Right cardiac atrium (tissue), 5 donors: ENCODE measurements at regions not wholly inside any gene's neighbourhood (a gene's known extent, or its start where the extent isn't known, plus 50 kb on each side); places are given as distances from the start of the nearest gene placed in this dataset.
A peak's percentile ranks its signal among the peaks of the same experiment; 100 is the strongest.

ENCODE experiments used
- ATAC-seq, 2 donors: fragments of 200-7000 bp; cut with Tn5 transposase; one replicate each; pipeline versions ENCODE4 v1.8.0 to v1.9.1; 2020; ENCODE audit warnings: moderate library complexity in 2 of 2, mild to moderate bottlenecking in 1 of 2
- DNase-seq, 3 donors: peaks; one replicate each; pipeline ENCODE4 v3.0.0-alpha.2; 2020
- H3K27ac ChIP-seq: one replicate; pipeline ENCODE4 v1.5.1; 2013; ENCODE audit warnings: mild to moderate bottlenecking, low read length, control low read depth, moderate library complexity
- H3K27me3 ChIP-seq: one replicate; pipeline ENCODE4 v1.6.1; 2013; ENCODE audit not compliant: control insufficient read depth, insufficient read depth
- H3K4me1 ChIP-seq: one replicate; pipeline ENCODE4 v1.6.1; 2013; ENCODE audit warnings: low read length; ENCODE audit not compliant: control insufficient read depth, insufficient read depth
- H3K4me3 ChIP-seq: one replicate; pipeline ENCODE4 v1.5.1; 2013; ENCODE audit warnings: low read length, control low read depth
- H3K9me3 ChIP-seq: one replicate; pipeline ENCODE4 v1.6.1; 2013; ENCODE audit warnings: low read length; ENCODE audit not compliant: control insufficient read depth
- WGBS: extraction: QIAGEN DNeasy Blood & Tissue Kit; methylation state at CpG from one replicate; pipeline ENCODE4 v1.1.7; 2013; 5-methylcytosine and 5-hydroxymethylcytosine counted together
- intact Hi-C, 4 donors: fragments of 100-400 bp; cut with DNase I; formaldehyde crosslinking; loops; one replicate each; pipeline versions ENCODE4 v1.11.0 to v1.14.0; 2022 to 2023
- donor health status: healthy with polysubstance abuse.
- donor health status: DM: no; HTN: yes; CAD: no.
- donor health status: DM: no; HTN: no; CAD: no.
- donor health status: DM: no; HTN: yes; CAD: no; lungs with severe emphysema.
- donor health status: DM: yes; HTN: yes; CAD: no.

GRCh38 chr5:142507531-142508372 is 178.1 kb downstream of the FGF1 start:
- Histone ChIP-seq H3K27ac (peak overlapping the region; percentile 17), H3K9me3 (no peaks in the 10 kb centered on the region), H3K4me3 (no peak overlapping the region), H3K4me1 (peaks cover 2% of the 10 kb centered on the region), H3K27me3 (no peaks in the 10 kb centered on the region)
- ATAC-seq (peak in 1 of 2 donors; percentile 34), DNase-seq (peak in 1 of 3 donors; percentile 50)
- intact Hi-C loops, result no loop called here
- WGBS, result 63% methylated on average over 21 of the region's 21 CpGs

DNA sequence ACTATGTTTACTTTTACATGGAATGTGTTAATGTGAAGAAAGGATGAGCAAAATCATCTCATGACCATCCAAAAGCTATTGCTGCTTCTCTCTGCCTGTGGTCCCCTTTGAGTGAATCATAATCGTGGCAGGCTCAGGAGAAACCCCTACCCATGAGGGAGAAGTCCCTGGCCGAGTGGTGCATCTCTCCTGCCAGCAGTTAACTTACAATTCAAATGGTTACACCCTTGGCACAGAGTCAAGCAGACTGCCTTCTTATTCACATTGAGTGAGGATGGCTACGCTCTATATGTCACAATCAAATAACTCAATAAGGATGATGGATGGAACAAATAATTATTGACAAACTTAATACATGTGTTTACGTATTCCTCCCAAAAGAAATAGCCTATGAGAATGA is 179.1 kb downstream of the FGF1 start:
- no peak overlapping the region for H3K4me3 ChIP-seq
- ATAC-seq, result peak; percentile 52 to 68
- no peak overlapping the region for H3K27ac ChIP-seq
- peaks cover 2% of the 10 kb centered on the region for H3K4me1 ChIP-seq
- no peaks in the 10 kb centered on the region for H3K9me3 ChIP-seq
- intact Hi-C loops, result no loop called here
- peak in 2 of 3 donors; percentile 48 to 60 for DNase-seq
- 63% methylated on average over 4 of the region's 4 CpGs for WGBS
- H3K27me3 ChIP-seq, result no peaks in the 10 kb centered on the region

DNA sequence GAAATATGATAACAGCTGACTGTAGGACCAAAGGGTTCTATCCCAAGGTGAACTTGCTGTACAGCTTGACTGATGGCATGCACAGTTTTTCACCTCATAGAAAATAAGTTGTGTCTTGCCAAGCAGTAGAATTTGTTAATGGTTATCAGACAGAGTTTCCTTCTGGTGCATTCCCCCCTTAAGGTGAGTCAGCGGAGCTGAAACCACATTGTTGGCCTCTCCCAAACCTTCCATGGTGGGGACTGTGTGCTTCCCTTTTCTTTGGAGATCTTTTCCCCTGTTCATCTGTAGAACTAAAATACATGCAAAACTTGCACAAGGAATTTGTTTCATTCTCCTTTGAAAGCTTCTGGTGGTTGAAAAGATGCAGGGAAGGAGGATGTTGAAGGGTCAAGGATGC is 179.8 kb downstream of the FGF1 start:
- 90% methylated on average over 1 of the region's 1 CpG for WGBS
- no peak overlapping the region for H3K27ac ChIP-seq
- no peak for DNase-seq

GRCh38 chr5:142501890-142502289 is 177.1 kb upstream of the SPRY4 start:
- H3K27me3 ChIP-seq, result no peaks in the 10 kb centered on the region

More for the DNA sequence above, 179.8 kb downstream of the FGF1 start:
- H3K4me3 ChIP-seq, result no peak overlapping the region
- H3K27me3 ChIP-seq, result no peaks in the 10 kb centered on the region
- ATAC-seq, result no peak
- peaks cover 2% of the 10 kb centered on the region for H3K4me1 ChIP-seq
- intact Hi-C loops, result no loop called here
- no peaks in the 10 kb centered on the region for H3K9me3 ChIP-seq

DNA sequence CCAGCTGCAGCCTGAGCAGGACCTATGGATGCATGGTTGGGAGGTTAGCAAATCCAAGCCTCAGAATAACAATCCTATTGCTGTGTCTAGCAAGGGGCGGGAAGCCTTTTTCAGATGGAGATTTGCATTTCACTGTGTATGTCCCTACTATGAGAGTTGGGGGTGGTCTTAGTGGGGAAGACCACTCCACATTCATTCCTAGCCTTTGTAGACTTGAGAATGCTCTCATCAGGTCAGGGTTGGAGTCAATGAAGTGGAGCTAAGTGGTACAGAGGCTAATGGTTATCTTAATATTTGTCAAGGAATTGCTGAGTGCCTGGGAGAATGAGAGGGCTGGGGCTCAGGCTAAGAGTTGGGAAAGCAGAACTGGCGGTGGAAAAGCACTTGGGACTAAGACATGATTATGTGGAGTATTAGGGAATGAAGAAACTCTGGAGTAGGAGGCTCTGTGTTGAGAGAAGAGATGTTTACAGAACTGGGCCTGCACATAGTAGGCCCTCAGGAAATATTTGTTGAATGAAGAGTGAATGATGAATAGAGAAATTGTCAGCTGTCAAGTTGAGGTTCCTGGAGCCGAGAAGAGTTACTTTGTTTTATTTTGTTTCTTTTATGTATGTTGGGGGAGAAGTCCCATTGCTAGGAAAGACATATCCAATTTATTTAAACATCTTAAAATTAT is 175.5 kb upstream of the SPRY4 start:
- Histone ChIP-seq H3K4me3 (no peak overlapping the region), H3K27me3 (no peaks in the 10 kb centered on the region), H3K27ac (no peak overlapping the region), H3K4me1 (no peaks in the 10 kb centered on the region), H3K9me3 (no peaks in the 10 kb centered on the region)
- no peak for ATAC-seq
- 92% methylated on average over 3 of the region's 3 CpGs for WGBS
- no peak for DNase-seq
- intact Hi-C loops, result no loop called here

More at GRCh38 chr5:142501890-142502289, 177.1 kb upstream of the SPRY4 start:
- no peaks in the 10 kb centered on the region for H3K9me3 ChIP-seq
- H3K4me1 ChIP-seq, result no peaks in the 10 kb centered on the region
- intact Hi-C loops, result no loop called here
- no peak overlapping the region for H3K27ac ChIP-seq
- H3K4me3 ChIP-seq, result no peak overlapping the region
- DNase-seq (no peak), ATAC-seq (no peak)
- WGBS, result 90% methylated on average over 3 of the region's 3 CpGs

DNA sequence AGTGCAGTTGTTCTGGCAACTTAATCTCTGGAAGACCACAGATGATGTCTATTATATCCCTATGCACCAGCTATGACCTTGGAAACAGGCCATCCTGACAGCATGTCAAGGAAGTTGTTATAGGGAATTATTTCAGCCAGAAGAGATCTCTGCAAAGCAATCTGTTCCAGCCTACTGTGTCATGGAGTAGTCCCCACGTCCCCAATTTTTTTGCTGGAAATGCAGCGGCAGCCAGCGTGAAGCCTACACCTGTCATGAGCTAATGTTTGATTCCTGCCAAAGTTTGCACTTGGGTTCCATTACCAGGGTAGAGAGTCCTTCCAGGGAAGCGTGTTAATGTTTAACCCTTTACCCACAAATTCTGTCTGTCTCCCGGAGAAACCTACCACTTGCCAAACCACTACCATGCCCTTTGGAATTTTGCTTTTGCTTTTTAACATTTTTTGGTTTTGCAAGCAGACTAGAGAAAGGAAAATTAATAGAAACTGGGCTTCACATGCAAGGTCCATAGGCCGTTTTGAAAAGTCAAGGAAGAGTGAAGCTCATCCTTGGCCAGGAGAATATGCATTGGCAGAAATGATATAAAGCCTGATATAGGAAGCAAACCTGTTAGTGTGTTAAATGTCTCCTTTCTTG is 174.9 kb upstream of the SPRY4 start:
- WGBS, result 63% methylated on average over 6 of the region's 6 CpGs
- intact Hi-C loops, result no loop called here
- peak in 1 of 2 donors; percentile 18 for ATAC-seq

DNA sequence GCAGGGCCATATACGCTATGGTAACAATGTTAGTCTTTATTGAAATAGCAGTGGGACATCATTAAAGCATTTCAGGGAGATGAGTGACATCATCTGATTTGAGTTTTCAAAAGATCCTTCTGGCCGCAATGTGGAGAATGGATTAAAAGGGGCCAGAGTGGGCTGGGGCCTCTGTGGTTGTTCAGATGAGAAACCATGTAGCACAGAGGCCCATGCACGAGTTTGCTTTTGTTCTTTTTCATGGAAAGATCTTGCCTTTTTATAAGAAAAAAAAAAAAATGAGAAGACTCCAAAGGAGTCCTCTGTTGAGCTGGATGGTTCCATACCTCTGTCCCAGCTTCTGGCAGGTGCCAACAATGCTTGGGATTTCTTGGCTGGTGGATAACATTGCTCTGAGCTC is 173.5 kb upstream of the SPRY4 start:
- no peaks in the 10 kb centered on the region for H3K27me3 ChIP-seq
- ATAC-seq (no peak), DNase-seq (no peak)
- no peak overlapping the region for H3K4me3 ChIP-seq
- 92% methylated on average over 3 of the region's 3 CpGs for WGBS
- no peak overlapping the region for H3K27ac ChIP-seq
- intact Hi-C loops, result no loop called here
- no peaks in the 10 kb centered on the region for H3K9me3 ChIP-seq
- H3K4me1 ChIP-seq, result no peaks in the 10 kb centered on the region

More for the DNA sequence above, 174.9 kb upstream of the SPRY4 start:
- H3K4me3 ChIP-seq, result no peak overlapping the region
- no peak overlapping the region for H3K27ac ChIP-seq
- H3K9me3 ChIP-seq, result no peaks in the 10 kb centered on the region
- no peaks in the 10 kb centered on the region for H3K27me3 ChIP-seq
- DNase-seq, result no peak
- no peaks in the 10 kb centered on the region for H3K4me1 ChIP-seq

GRCh38 chr5:142495531-142495930 is 170.7 kb upstream of the SPRY4 start:
- WGBS, result 45% methylated on average over 2 of the region's 2 CpGs
- Histone ChIP-seq H3K4me1 (no peaks in the 10 kb centered on the region), H3K27me3 (no peaks in the 10 kb centered on the region), H3K9me3 (no peaks in the 10 kb centered on the region), H3K4me3 (no peak overlapping the region), H3K27ac (no peak overlapping the region)
- DNase-seq (no peak), ATAC-seq (no peak)
- intact Hi-C loops, result no loop called here

GRCh38 chr5:142493875-142494518 is 169.2 kb upstream of the SPRY4 start:
- H3K9me3 ChIP-seq, result no peaks in the 10 kb centered on the region
- ATAC-seq (no peak), DNase-seq (no peak)
- H3K4me3 ChIP-seq, result no peak overlapping the region
- 86% methylated on average over 9 of the region's 9 CpGs for WGBS
- no peaks in the 10 kb centered on the region for H3K4me1 ChIP-seq
- H3K27me3 ChIP-seq, result no peaks in the 10 kb centered on the region
- intact Hi-C loops, result no loop called here
- no peak overlapping the region for H3K27ac ChIP-seq

DNA sequence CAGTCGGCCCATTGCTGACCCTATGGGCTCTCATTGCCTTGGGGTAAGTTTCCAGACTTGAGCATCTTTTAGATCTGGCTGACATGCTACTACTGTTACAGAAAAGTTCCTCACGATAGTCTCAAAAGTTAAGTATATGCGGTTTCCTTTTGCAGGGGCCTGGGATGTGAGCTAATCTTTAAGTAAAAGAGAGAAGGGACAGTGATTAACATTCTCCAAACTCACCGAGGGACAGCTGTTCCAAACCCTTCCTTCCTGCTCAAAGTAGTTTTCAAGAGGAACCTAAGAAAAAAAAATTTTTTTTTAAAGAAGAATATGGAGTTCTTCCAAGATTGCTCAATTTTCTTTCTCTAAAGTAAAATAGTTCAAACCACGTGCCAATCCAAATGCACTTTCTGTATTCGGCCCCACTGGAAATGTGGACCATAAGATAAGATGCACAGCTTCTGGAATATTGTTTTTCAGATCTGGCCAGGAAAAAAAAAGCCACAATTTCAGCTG is 168.0 kb upstream of the SPRY4 start:
- H3K4me1 ChIP-seq, result no peaks in the 10 kb centered on the region
- intact Hi-C loops, result no loop called here

More for the DNA sequence above, 168.0 kb upstream of the SPRY4 start:
- DNase-seq, result no peak
- peak; percentile 77 to 79 for ATAC-seq
- 26% methylated on average over 6 of the region's 6 CpGs for WGBS
- Histone ChIP-seq H3K4me3 (no peak overlapping the region), H3K9me3 (no peaks in the 10 kb centered on the region), H3K27me3 (no peaks in the 10 kb centered on the region), H3K27ac (peak overlapping the region; percentile 54)
